Heart left ventricle (tissue), 13 donors: ENCODE measurements at regions not wholly inside any gene's neighbourhood (a gene's known extent, or its start where the extent isn't known, plus 50 kb on each side); places are given as distances from the start of the nearest gene placed in this dataset.

Experiments
- CTCF ChIP-seq, 12 donors: fragments of 200-600 bp; sonication (generic) in 4 of 12; IDR thresholded peaks; one replicate each; pipeline versions ENCODE4 v1.5.0 to v1.8.0; 2018 to 2022; ENCODE audit warnings: antibody characterized with exemption in 12 of 12, mild to moderate bottlenecking in 5 of 12
- POLR2A ChIP-seq, 2 donors: fragments of 450-650 bp; IDR thresholded peaks; one replicate each; pipeline ENCODE4 v1.6.1; 2017; ENCODE audit warnings: antibody characterized with exemption in 2 of 2, mild to moderate bottlenecking in 2 of 2, moderate library complexity in 2 of 2
- donor health status: ischemic (EF 13 %, LVEDD 7.1; RV severe dilation, severe dysfunction).
- donor health status: DM: no; HTN: yes; CAD: no.
- donor health status: DM: no; HTN: no; CAD: no.
- donor health status: ischemic (EF 25% LVEDD 6.9; RV normal size, moderate dysfunction).
- donor health status: ischemic (EF 25% LVEDD 5.7; RV mildly dilated, moderate dysfunction).
- donor health status: ischemic (EF 35%, LVEDD 5.7; RV mildly dilated, moderate dysfunction).
- donor health status: nonischemic (EF 11% LVEDD 7.7; RV severe dilation, severe dysfunction).
- donor health status: DM: yes; HTN: yes; CAD: no.
- donor health status: PGD.
- donor health status: ischemic (EF 29% LVEDD 5.4; RV normal size, mild dysfunction).
- donor health status: nonischemic (EF 23%, LVEDD 6.1; RV moderate dilation, normal function).

GRCh38 chr7:9600974-9601373 is 1167.6 kb downstream of the NXPH1 start:
- TF ChIP-seq CTCF (IDR thresholded peaks at IDR 0.05): no peak
- TF ChIP-seq POLR2A (IDR thresholded peaks at IDR 0.05): no peak
